ENCODE measurements at regions not wholly inside any gene's neighbourhood (a gene's known extent, or its start where the extent isn't known, plus 50 kb on each side); places are given as distances from the start of the nearest gene placed in this dataset.

DNA sequence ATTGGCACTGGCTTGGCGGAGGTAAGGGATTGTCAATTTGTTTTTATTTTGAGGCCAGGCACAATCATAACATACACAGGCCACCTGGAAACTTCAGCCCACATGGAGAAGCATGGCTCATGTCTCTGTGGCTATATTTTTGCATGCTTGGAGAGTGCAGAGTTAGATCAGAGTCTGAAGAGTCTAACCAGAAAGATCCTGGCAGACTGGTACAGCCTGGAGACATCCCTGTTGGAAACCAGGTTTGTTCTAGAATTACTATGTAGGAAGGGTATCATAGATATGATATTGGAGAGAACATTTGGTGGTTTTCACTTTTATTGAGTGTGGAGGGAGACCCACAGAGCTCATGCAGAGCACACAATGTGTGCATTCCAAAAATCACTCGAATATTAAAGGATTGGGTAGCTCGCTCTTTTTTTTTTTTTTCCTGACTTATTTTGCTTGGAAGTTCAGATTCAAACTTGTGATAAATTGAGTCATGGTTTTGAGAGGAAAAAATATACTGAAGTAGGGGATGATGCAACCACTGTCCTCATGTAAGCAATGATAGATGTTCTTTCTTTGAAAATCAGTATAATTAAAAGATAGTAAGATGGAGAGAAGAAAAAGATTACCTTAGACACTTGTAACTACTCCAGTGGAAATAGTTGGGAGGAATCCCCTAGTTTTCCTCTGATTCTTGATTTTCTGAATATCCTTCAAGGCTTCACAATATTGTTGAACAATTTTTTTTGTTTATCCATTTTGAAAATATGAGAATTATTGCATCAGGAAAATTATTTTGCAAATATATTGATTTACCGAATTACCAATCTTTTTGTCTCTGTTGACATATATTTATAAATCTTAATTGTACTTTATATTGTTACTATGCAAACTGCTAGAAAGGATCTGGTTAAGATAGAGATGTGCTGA lies 185.7 kb upstream of the ZEB2 start:
- ChIA-PET CTCF (no interaction called here), POLR2A (ENCODE audit: unreplicated experiment) (interaction anchor here (0.6 kb wide), 1 partner anchor 279 kb away, joined by 3 read pairs; no protein-coding TSS in a partner anchor)
- intact Hi-C loops (cut with micrococcal nuclease) = no loop called here
- H3K27me3 ChIP-seq (ENCODE audit: low read length) = no peaks in the 10 kb centered on the region
- peaks cover 24% of the 10 kb centered on the region for H3K4me1 ChIP-seq (ENCODE audit: insufficient read depth, low read length)
- H3K4me2 ChIP-seq (ENCODE audit: low read length) = 0 out of 2 replicates have a peak overlapping the region, but pooled peaks have one; percentile 20
- DNase-seq (no peak), ATAC-seq (no peak)
- TF ChIP-seq CTCF (conservative IDR thresholded peaks at IDR 0.05; ENCODE audit: low read depth, low read length) (no peak), EZH2 (IDR thresholded peaks at IDR 0.05; ENCODE audit: low read length, unreplicated experiment) (no peak), EZH2phosphoT487 (IDR thresholded peaks at IDR 0.05; ENCODE audit: borderline replicate concordance, low read length) (no peak)
- H3F3A ChIP-seq (ENCODE audit: low read length, unreplicated experiment) = no peaks in the 10 kb centered on the region
- H3K36me3 ChIP-seq (ENCODE audit: low read depth, low read length) = no peaks in the 10 kb centered on the region
- H3K79me2 ChIP-seq (ENCODE audit: low read length) = no peaks in the 10 kb centered on the region
- H3K9me2 ChIP-seq (replicated peaks; ENCODE audit: low read length) = no peaks in the 10 kb centered on the region
- BruUV-seq (replicated peaks) = no TSS peak
- no peak overlapping the region for H3K9ac ChIP-seq (ENCODE audit: low read length)
- no peaks in the 10 kb centered on the region for H3K9me3 ChIP-seq (ENCODE audit: low read length)
- H3K27ac ChIP-seq (ENCODE audit: low read length) = no peak overlapping the region
- no peaks in the 10 kb centered on the region for H4K20me1 ChIP-seq (ENCODE audit: low read length)
- H2AFZ ChIP-seq (ENCODE audit: low read length) = no peak overlapping the region
- H3K4me3 ChIP-seq (ENCODE audit: low read length) = no peak overlapping the region

DNA sequence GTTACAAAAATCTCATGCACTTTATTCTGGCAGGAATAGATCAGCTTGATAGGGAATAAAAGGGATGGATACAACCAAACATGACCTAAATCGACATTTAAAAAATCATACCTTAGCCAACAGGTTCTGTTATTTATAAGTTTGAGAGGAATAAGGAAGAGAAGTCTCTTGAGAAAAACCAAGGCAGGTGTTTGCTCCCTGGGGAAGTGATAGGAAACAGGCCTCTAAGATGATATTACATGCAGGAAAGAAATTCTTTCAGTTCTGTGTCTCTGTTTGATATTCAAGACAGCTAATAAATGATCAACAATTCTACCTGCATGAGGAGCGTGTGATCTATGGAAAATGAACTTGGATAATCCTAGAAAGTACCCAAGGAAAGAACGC lies 184.8 kb upstream of the ZEB2 start:
- Histone ChIP-seq H2AFZ (ENCODE audit: low read length) (no peak overlapping the region), H3K9me3 (ENCODE audit: low read length) (no peaks in the 10 kb centered on the region), H4K20me1 (ENCODE audit: low read length) (no peaks in the 10 kb centered on the region), H3K4me1 (ENCODE audit: insufficient read depth, low read length) (peaks cover 24% of the 10 kb centered on the region), H3K9me2 (replicated peaks; ENCODE audit: low read length) (no peaks in the 10 kb centered on the region), H3K4me3 (ENCODE audit: low read length) (no peak overlapping the region), H3K27ac (ENCODE audit: low read length) (no peak overlapping the region), H3K9ac (ENCODE audit: low read length) (no peak overlapping the region), H3F3A (ENCODE audit: low read length, unreplicated experiment) (no peaks in the 10 kb centered on the region), H3K36me3 (ENCODE audit: low read depth, low read length) (no peaks in the 10 kb centered on the region), H3K27me3 (ENCODE audit: low read length) (no peaks in the 10 kb centered on the region), H3K79me2 (ENCODE audit: low read length) (no peaks in the 10 kb centered on the region), H3K4me2 (ENCODE audit: low read length) (no peak overlapping the region)
- ATAC-seq (no peak), DNase-seq (no peak)
- CTCF ChIA-PET = no interaction called here
- no peak for TF ChIP-seq EZH2 (IDR thresholded peaks at IDR 0.05; ENCODE audit: low read length, unreplicated experiment)
- TF ChIP-seq EZH2phosphoT487 (IDR thresholded peaks at IDR 0.05; ENCODE audit: borderline replicate concordance, low read length) = no peak
- no peak for TF ChIP-seq CTCF (conservative IDR thresholded peaks at IDR 0.05; ENCODE audit: low read depth, low read length)
- BruUV-seq (replicated peaks) = no TSS peak
- POLR2A ChIA-PET (ENCODE audit: unreplicated experiment) = no interaction called here
- intact Hi-C loops (cut with micrococcal nuclease) = no loop called here

Measured in PC-3 (cell line).